ENCODE measurements at regions not wholly inside any gene's neighbourhood (a gene's known extent, or its start where the extent isn't known, plus 50 kb on each side); places are given as distances from the start of the nearest gene placed in this dataset.

DNA sequence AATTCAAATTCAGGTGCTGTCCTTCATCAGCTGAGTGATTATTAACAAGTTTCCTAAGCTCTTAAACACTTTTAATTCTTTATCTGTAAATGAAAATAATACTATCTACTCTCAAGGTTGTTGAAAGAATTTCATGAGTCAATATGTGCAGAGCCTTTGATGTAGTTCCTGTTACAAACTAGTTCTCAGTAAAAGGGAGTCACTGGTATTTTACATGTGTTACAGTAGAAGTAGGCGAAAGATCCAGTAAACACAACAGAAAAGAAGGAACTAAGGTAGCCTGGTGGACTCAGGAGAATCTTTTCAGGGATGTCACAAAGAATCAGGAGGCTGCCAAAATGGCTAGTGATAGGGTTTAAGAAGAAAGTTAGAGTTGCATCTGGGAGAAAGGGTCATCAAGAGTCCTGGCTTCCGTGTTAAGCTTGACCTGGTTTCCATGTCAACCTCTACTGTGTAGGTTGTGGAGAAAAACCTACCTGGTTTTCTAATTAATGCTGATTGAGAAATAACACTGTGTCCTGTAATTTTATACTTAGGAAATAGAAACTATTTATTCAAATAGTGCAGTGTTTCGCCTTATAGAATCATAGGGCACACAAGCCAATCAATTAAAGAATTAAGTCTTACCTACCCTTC, 58.3 kb upstream of the TRIB2 start:
- H3K27me3 ChIP-seq (replicated peaks), result no peaks in the 10 kb centered on the region
- H3K27ac ChIP-seq, result no peak overlapping the region
- no peak overlapping the region for H3K4me3 ChIP-seq
- DNase-seq (ENCODE audit: low read depth in 1 of 2, low spot score in 2 of 2), result no peak
- H3K36me3 ChIP-seq, result no peaks in the 10 kb centered on the region
- no peaks in the 10 kb centered on the region for H3K9me3 ChIP-seq (replicated peaks)
- no peaks in the 10 kb centered on the region for H3K4me1 ChIP-seq (replicated peaks)

DNA sequence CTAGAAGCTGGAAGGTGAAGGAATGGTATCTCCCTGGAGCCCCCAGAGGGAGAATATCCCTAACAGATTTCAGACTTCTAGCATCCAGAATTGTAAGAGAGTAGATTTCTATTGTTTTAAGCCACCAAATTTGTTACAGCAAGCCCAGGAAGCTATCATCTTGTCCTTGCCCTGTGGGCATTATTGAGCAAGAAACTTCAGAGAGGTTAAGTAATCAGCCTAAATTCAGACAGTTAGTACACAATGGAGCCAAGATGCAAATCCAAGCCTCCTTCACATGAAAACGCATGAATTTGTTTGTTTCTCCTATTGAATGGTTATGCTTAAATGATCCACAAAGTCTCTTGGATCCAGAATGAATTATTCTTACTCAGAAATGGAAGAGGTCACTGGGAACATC, 55.2 kb upstream of the TRIB2 start:
- H3K4me3 ChIP-seq, result no peak overlapping the region
- no peaks in the 10 kb centered on the region for H3K9me3 ChIP-seq (replicated peaks)
- no peaks in the 10 kb centered on the region for H3K27me3 ChIP-seq (replicated peaks)
- H3K4me1 ChIP-seq (replicated peaks), result no peaks in the 10 kb centered on the region
- H3K36me3 ChIP-seq, result no peaks in the 10 kb centered on the region
- DNase-seq (ENCODE audit: low read depth in 1 of 2, low spot score in 2 of 2), result no peak
- no peak overlapping the region for H3K27ac ChIP-seq

DNA sequence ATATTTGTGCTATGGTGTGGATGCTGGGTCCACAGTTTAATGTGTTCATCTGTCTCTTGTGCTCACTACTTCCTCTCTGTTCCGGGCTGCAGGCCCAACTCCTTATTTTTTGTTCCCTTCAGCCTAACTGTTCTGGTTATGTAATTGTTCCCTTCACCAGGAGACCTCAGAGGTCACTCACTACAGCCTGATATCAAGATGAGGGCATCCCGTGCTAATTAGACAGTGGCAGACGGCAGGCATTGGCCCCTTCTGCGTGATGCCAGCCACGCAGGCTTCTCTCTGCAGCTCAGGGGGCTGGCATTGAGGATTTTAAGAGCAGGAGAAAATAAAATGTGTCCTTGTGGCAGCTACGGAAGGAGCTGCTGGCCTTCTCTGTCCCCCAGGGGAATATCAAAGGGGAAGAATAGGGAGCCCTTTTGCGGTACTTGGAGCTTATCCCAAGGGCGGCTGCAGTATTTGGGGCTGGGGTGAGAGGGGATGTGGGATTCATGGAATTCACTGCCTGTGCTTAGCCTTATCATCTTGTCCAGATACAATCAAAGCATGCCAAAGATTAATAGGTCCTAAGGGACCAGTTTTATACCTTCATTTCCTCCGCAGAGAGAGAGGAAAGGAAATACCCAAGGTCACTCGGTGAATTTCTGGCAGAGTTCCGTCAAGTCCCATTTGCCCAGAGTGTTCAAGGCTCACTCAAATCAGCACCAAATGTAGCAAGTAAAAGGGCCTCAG, 53.3 kb upstream of the TRIB2 start:
- DNase-seq (ENCODE audit: low read depth in 1 of 2, low spot score in 2 of 2), result no peak
- H3K36me3 ChIP-seq, result no peaks in the 10 kb centered on the region
- no peaks in the 10 kb centered on the region for H3K27me3 ChIP-seq (replicated peaks)
- H3K9me3 ChIP-seq (replicated peaks), result no peaks in the 10 kb centered on the region
- no peaks in the 10 kb centered on the region for H3K4me1 ChIP-seq (replicated peaks)
- H3K4me3 ChIP-seq, result no peak overlapping the region
- no peak overlapping the region for H3K27ac ChIP-seq

GRCh38 chr2:12665334-12665733, 51.4 kb upstream of the TRIB2 start:
- Histone ChIP-seq H3K27me3 (replicated peaks) (no peaks in the 10 kb centered on the region), H3K36me3 (no peaks in the 10 kb centered on the region), H3K4me1 (replicated peaks) (no peaks in the 10 kb centered on the region), H3K4me3 (no peak overlapping the region), H3K9me3 (replicated peaks) (no peaks in the 10 kb centered on the region), H3K27ac (no peak overlapping the region)
- DNase-seq (ENCODE audit: low read depth in 1 of 2, low spot score in 2 of 2), result no peak

DNA sequence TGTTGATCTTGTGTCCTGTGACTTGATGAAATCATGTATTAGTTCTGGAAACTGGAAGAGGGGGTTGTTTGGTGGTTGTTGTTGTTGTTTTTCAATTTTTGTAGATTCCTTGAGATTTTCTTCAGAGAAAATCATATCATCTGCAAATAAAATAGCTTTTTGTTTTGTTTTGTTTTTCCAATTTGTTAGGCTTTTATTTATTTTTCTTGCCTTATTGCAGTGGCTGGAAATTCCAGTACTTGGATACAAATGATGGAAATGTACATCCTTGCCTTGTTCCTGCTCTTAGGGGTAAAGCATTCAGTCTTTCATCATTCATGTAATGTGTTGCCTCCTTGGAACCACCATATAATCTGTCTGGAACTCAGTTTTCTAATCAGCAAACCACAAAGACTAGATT, 50.3 kb upstream of the TRIB2 start:
- H3K27me3 ChIP-seq (replicated peaks), result no peaks in the 10 kb centered on the region
- no peaks in the 10 kb centered on the region for H3K9me3 ChIP-seq (replicated peaks)
- H3K4me3 ChIP-seq, result no peak overlapping the region
- no peak for DNase-seq (ENCODE audit: low read depth in 1 of 2, low spot score in 2 of 2)
- no peak overlapping the region for H3K27ac ChIP-seq
- no peaks in the 10 kb centered on the region for H3K36me3 ChIP-seq
- no peaks in the 10 kb centered on the region for H3K4me1 ChIP-seq (replicated peaks)
